Kidney epithelial cell (primary cell): ENCODE measurements at regions not wholly inside any gene's neighbourhood (a gene's known extent, or its start where the extent isn't known, plus 50 kb on each side); places are given as distances from the start of the nearest gene placed in this dataset.
"Not testable (repeated sequence)": the region's sequence is repeated elsewhere in the genome, so short reads cannot be mapped to it uniquely, and the experiment has no call there.

Source experiments
- DNase-seq: peaks from one replicate; pipeline ENCODE4 v3.0.0-alpha.2; 2010; ENCODE audit warnings: low read depth
- H3K27me3 ChIP-seq: 2 replicates; pipeline ENCODE4 v1.6.0; 2011; ENCODE audit warnings: low read length; ENCODE audit not compliant: control insufficient read depth, insufficient read depth
- H3K36me3 ChIP-seq: 2 replicates; pipeline ENCODE4 v1.5.1; 2011; ENCODE audit warnings: low read length; ENCODE audit not compliant: control insufficient read depth, insufficient read depth
- H3K4me3 ChIP-seq: 2 replicates; pipeline ENCODE4 v1.5.1; 2011; ENCODE audit warnings: low read depth, mild to moderate bottlenecking, control low read depth, low read length
- CTCF ChIP-seq: IDR thresholded peaks from 2 replicates; pipeline ENCODE4 v1.5.1; 2011; ENCODE audit warnings: mild to moderate bottlenecking, moderate library complexity, low read length, control low read depth, inconsistent platforms; ENCODE audit not compliant: insufficient read depth, poor library complexity, severe bottlenecking

DNA sequence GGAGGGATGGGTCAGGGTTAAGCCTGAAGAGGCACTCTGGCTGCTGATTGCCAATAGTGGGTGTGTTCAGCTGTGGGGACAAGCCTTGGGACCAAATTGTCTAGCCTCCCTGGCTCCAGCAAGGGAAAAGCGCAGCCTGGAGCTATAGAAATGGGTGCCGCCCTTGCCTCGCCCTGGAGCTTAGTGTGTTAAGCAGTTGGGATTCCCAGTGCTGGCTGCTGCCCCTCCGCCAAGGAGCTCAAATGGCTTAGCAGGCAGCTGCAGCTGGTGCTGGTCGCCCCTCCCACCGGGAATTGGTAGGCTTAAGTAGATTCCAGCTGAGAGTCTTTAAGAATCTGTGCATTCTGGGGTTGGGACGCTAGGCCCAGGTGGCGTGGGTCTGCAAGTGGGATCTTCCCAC lies 662.9 kb upstream of the TBL1XR1 start:
- no peak for TF ChIP-seq CTCF
- no peaks in the 10 kb centered on the region for H3K27me3 ChIP-seq
- no peak overlapping the region for H3K4me3 ChIP-seq
- no peaks in the 10 kb centered on the region for H3K36me3 ChIP-seq
- no peak for DNase-seq

DNA sequence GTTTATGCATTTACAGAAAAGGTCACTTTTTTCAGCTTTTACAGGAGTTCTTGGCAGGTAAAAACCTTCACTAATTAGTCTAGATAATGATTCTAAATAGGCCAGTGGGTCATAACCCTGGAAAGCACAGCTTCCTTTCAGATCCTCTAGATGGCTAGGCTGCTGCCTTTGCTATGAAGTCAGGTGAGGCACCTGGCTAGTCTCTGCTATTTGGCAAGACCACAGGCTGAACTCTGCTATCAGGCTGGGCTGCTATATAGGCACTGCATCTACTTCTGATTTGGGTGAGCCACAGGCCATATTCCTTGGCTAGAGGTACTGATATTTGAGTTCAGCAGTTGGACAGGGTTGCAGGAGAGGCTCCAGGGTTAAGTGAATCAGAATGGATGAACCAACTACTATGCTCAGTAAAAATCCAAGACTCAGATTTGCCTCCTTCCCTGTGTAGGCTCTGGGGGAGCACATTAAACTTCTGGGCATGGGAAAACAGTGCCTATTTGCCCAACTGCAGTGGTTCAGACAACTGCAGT lies 665.7 kb upstream of the TBL1XR1 start:
- TF ChIP-seq CTCF: no peak
- Histone ChIP-seq H3K36me3 (no peaks in the 10 kb centered on the region), H3K4me3 (no peak overlapping the region), H3K27me3 (no peaks in the 10 kb centered on the region)
- DNase-seq: no peak

GRCh38 chr3:177871267-177871666 lies 665.0 kb upstream of the KCNMB2 start:
- not testable (repeated sequence) for H3K36me3 ChIP-seq, DNase-seq, H3K4me3 ChIP-seq, H3K27me3 ChIP-seq

DNA sequence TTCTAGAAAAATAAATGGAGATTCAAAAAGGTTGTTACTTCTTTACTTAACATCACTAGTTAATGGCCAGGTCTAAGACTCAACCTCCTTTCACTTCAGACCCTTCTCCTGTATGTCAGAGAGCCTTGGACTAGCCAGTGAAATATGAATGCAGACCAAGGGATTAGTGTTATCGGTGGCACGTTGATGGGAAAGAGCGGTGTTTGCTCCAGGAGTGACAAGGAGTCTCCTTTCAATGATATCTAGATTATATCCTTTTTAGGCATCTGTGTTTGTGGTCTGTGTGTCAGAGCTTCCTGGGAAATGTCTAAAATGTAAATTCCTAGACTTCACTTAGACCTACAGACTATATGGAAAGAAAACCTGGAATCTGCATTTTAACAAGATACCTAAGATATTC lies 658.0 kb upstream of the KCNMB2 start:
- no peak for DNase-seq
- no peak for TF ChIP-seq CTCF

DNA sequence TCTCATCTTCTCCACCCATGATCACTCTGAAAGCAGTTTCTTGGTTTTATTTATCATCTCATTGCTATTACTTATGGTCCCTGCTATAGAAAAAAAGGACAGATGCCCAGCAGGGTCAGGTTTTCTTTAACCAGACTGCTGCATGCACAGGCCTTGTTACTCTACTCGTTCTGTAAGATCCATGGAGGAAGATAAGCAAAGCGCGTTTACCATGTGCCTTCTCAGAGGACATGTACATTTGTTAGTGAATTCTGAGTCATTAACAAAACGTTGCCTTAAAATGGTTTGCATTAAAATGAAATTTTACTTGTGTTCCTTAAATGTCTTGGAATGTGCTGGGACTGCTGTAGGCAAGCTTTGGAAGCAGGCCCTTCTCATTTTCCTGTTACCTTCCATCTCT lies 657.3 kb upstream of the KCNMB2 start:
- no peaks in the 10 kb centered on the region for H3K27me3 ChIP-seq
- no peak for DNase-seq
- no peak for TF ChIP-seq CTCF
- H3K4me3 ChIP-seq: no peak overlapping the region
- H3K36me3 ChIP-seq: no peaks in the 10 kb centered on the region

More for the DNA sequence above, 658.0 kb upstream of the KCNMB2 start:
- H3K36me3 ChIP-seq: no peaks in the 10 kb centered on the region
- H3K27me3 ChIP-seq: no peaks in the 10 kb centered on the region
- no peak overlapping the region for H3K4me3 ChIP-seq

DNA sequence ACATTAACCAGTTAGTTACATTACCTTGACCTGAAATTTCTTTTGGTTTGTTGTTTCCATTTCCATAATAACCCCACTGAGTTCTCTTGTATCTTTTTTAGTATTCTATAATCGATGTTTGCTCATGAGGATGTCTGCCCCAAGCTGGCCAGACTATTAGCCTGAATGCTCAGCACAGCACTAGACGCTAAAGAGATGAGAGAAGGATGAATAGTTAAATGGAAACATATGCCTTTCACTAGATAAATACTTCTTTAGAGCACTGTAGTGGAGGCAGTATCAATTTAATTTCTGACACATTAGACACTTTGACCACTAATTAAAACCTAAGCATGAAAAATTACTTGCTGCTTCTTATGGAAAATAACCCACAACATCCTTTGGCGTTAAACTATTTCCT lies 654.9 kb upstream of the KCNMB2 start:
- TF ChIP-seq CTCF: no peak
- Histone ChIP-seq H3K36me3 (no peaks in the 10 kb centered on the region), H3K27me3 (no peaks in the 10 kb centered on the region), H3K4me3 (no peak overlapping the region)
- DNase-seq: no peak
